Fibroblast of villous mesenchyme (primary cell): ENCODE measurements at regions not wholly inside any gene's neighbourhood (a gene's known extent, or its start where the extent isn't known, plus 50 kb on each side); places are given as distances from the start of the nearest gene placed in this dataset.

Experiments used
- DNase-seq: peaks from one replicate; pipeline ENCODE4 v3.0.0-alpha.2; 2010; ENCODE audit warnings: low read depth
- H3K4me3 ChIP-seq: 2 replicates; pipeline ENCODE4 v1.5.1; 2011; ENCODE audit warnings: low read depth, mild to moderate bottlenecking, low read length
- TF ChIP-seq, protein P1 (sequence below): IDR thresholded peaks from 2 replicates; pipeline ENCODE4 v1.5.1; 2012; ENCODE audit warnings: low read depth, mild to moderate bottlenecking, low read length; ENCODE audit not compliant: insufficient read depth

DNA sequence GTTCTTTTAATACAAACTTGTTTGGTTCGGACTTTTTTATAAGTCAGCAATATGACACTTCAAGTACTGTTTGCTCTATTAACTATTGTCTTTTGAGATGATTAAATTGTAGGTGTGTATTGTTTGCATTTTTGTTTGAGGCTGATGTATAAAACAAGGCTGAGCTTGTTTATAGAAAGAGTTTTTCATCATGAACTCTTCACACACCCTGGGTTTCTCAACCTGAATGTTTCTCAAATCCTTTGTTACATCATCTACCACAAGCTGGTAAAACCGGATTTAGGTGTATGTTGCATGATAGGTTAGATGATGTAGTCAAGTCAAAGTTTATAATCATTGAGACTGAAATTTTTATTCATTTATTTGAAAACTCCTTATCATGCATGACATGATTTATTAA is 335.2 kb upstream of the LRATD1 start:
- no peak for DNase-seq
- TF ChIP-seq, protein P1, sequence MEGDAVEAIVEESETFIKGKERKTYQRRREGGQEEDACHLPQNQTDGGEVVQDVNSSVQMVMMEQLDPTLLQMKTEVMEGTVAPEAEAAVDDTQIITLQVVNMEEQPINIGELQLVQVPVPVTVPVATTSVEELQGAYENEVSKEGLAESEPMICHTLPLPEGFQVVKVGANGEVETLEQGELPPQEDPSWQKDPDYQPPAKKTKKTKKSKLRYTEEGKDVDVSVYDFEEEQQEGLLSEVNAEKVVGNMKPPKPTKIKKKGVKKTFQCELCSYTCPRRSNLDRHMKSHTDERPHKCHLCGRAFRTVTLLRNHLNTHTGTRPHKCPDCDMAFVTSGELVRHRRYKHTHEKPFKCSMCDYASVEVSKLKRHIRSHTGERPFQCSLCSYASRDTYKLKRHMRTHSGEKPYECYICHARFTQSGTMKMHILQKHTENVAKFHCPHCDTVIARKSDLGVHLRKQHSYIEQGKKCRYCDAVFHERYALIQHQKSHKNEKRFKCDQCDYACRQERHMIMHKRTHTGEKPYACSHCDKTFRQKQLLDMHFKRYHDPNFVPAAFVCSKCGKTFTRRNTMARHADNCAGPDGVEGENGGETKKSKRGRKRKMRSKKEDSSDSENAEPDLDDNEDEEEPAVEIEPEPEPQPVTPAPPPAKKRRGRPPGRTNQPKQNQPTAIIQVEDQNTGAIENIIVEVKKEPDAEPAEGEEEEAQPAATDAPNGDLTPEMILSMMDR = no peak
- no peak overlapping the region for H3K4me3 ChIP-seq

DNA sequence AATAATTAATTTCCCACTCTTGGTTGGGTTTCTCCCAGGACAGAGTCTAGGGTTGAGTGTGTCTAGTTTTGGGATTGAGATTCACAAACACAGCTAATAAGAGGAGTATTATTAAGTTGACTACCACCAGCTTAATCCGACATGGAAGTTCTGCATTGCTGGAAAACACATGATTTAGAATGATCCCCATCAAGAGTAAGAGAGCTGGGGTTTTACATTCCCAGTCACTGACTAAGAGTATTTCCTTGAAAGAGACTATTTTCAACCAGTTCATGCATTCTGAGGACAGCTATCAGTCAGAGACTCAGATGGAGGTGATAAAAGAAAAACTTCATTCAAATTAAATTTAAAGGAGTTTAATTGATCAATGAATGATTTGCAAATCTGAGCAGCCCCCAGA is 334.6 kb upstream of the LRATD1 start:
- TF ChIP-seq, protein P1 = no peak
- no peak overlapping the region for H3K4me3 ChIP-seq
- no peak for DNase-seq

DNA sequence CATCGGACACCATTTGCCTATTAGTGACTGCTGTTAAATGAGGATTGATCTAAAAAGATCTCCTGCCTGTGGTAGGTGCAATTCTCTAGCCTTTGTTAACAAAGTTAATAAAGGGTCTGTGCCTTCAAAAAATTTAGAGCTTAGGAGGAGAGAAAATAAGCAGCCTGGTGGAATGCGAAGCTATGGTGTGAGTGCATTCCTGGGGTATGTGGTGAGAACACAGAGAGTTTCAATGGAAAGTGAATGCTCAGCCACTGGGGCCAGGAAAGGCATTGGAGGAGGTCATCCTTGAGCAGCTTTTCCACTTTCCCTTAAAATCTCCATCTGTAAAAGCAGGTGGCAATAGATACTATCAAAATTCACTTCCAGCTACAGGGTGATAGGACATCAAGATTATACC is 331.2 kb upstream of the LRATD1 start:
- DNase-seq = no peak
- TF ChIP-seq, protein P1 = no peak
- no peak overlapping the region for H3K4me3 ChIP-seq

DNA sequence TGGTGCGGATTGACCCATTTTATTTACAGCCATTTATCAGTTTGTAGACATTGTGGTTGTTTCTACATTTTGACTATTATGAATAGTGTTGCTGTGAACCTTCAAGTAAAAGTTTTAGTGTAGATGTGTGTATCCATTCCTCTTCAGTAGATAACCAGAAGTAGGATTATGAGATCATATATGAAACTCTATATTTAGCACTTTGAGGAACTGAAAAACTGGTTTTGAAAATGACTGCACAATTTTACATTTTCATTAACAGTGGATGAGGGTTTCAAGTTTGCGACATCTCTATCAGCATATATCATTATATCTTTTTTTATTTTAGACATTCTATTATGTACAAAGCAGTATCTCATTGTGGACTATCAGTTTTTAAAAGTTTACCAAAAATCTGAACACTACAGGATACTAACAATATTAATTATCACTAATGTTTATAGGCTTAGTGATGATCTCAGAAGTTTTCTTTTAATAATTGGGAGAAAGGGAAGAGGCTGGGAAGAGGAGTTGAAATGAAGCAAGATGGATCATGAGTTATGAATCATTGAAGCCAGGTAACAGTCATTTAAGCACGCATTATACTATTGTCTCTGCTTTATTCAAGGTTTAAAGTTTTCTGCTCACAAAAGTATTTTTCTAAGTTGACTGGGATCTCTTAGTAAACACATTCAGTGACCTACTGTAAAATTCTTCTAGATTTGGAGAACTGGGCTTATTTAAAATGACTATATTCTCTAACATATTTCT is 329.0 kb upstream of the LRATD1 start:
- TF ChIP-seq, protein P1 = no peak
- DNase-seq = no peak
- H3K4me3 ChIP-seq = no peak overlapping the region

DNA sequence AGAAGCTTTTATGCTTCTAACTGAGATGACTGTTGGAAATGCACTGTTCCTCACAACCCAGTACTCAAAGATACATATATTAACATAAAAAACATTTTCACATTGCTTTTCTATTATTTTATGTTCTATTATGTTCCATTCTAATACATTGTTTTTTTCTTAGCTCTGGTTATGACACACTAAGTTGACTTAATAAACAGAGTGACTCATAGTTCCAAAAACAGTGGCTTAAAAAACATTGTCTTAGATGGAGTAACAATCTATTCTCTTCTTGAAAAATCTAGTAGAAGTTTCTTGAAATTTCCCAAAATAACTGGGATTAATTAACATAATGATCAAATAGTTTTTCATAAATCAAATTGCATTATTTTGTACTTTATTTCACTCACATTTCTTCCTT is 328.2 kb upstream of the LRATD1 start:
- TF ChIP-seq, protein P1 = no peak
- no peak overlapping the region for H3K4me3 ChIP-seq
- no peak for DNase-seq

DNA sequence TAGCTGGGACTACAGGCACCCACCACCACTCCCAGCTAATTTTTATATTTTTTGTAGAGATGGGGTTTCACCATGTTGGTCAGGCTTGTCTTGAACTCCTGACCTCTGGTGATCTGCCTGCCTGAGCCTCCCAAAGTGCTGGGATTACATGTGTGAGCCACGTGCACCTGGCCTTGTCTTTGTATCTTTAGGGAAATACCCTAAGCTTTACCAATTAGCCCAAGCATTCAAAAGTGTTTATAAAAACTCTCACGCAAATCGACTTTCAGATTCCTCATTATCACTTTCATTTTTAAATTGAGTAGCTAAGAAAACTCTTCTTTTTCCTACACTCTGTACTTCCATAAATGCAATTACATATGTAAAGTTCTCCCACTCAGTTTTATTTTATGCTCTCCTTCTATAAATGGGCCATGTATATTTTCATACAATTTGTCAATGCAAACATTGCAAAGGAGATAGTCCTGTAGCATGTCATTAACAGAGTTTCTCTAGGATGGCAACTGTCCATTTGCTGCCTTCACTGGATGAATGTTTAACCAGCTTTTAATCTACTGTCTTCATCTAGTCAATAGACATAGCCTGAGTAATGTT is 326.2 kb upstream of the LRATD1 start:
- DNase-seq = no peak
- H3K4me3 ChIP-seq = no peak overlapping the region
- TF ChIP-seq, protein P1 = no peak

DNA sequence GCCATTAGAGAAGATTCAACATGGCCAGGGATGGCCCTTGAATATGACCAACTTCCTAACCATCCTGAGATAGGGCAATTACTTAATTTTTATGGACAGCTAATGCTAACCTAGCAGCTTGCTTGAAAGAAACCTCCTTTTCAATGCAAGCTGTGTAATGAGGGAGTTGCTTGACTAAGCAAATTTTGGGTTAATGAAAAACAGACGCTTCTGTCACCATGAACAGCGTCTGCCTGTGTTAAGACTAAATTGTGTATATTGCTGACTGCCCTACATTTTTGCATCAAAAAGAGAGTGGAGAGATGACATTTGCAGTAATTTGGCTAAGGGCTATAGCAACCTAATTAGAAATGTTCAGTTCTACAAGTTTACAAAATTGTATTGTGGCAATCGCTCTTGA is 319.2 kb upstream of the LRATD1 start:
- no peak overlapping the region for H3K4me3 ChIP-seq
- no peak for DNase-seq
- TF ChIP-seq, protein P1 = no peak
